IPS DF 6.9 (cell line): ENCODE measurements at regions not wholly inside any gene's neighbourhood (a gene's known extent, or its start where the extent isn't known, plus 50 kb on each side); places are given as distances from the start of the nearest gene placed in this dataset.
A peak's percentile ranks its signal among the peaks of the same experiment; 100 is the strongest.
"Not testable (repeated sequence)": the region's sequence is repeated elsewhere in the genome, so short reads cannot be mapped to it uniquely, and the experiment has no call there.

ENCODE experiments used
- DNase-seq: peaks from one replicate; pipeline ENCODE4 v3.0.0-alpha.2; 2013; ENCODE audit warnings: low read depth, low spot score
- H3K27ac ChIP-seq: one replicate; pipeline ENCODE4 v1.5.1; 2013; ENCODE audit warnings: low read length, control low read depth
- H3K27me3 ChIP-seq: 2 replicates; pipeline ENCODE4 v1.6.1; 2013; ENCODE audit warnings: mild to moderate bottlenecking, low read length; ENCODE audit not compliant: control insufficient read depth, insufficient read depth
- H3K36me3 ChIP-seq: 2 replicates; pipeline ENCODE4 v1.6.1; 2013; ENCODE audit warnings: low read length; ENCODE audit not compliant: control insufficient read depth, insufficient read depth
- H3K4me1 ChIP-seq: 2 replicates; pipeline ENCODE4 v1.6.1; 2013; ENCODE audit warnings: low read length; ENCODE audit not compliant: control insufficient read depth, insufficient read depth
- H3K4me3 ChIP-seq: 2 replicates; pipeline ENCODE4 v1.5.1; 2013; ENCODE audit warnings: mild to moderate bottlenecking, low read length
- H3K9me3 ChIP-seq: 2 replicates; pipeline ENCODE4 v1.6.1; 2013; ENCODE audit warnings: low read length, inconsistent platforms; ENCODE audit not compliant: control insufficient read depth, insufficient read depth
- WGBS: extraction: QIAGEN DNeasy Blood & Tissue Kit; methylation state at CpG from one replicate; pipeline ENCODE4 v1.1.7; 2013; ENCODE audit warnings: mixed read lengths, missing lambda C conversion rate; ENCODE audit not compliant: insufficient read length, insufficient coverage; 5-methylcytosine and 5-hydroxymethylcytosine counted together

GRCh38 chr5:108696951-108697715 is 50.6 kb upstream of the FER start:
- Histone ChIP-seq H3K4me1 (no peaks in the 10 kb centered on the region), H3K4me3 (no peak overlapping the region), H3K27me3 (no peaks in the 10 kb centered on the region), H3K36me3 (no peaks in the 10 kb centered on the region), H3K27ac (no peak overlapping the region), H3K9me3 (no peaks in the 10 kb centered on the region)
- DNase-seq = no peak
- no CpG with 5 or more reads among the region's 2 CpGs for WGBS

- no peak for DNase-seq
- H3K4me3 ChIP-seq = no peak overlapping the region
- WGBS = no CpG with 5 or more reads among the region's 5 CpGs
- no peaks in the 10 kb centered on the region for H3K9me3 ChIP-seq
- no peaks in the 10 kb centered on the region for H3K36me3 ChIP-seq
- no peaks in the 10 kb centered on the region for H3K27me3 ChIP-seq
- no peaks in the 10 kb centered on the region for H3K4me1 ChIP-seq
- H3K27ac ChIP-seq = no peak overlapping the region
These were observed 51.3 kb upstream of the FER start for GRCh38 chr5:108696407-108696806.

- no peak overlapping the region for H3K27ac ChIP-seq
- H3K36me3 ChIP-seq = no peaks in the 10 kb centered on the region
- no peak overlapping the region for H3K4me3 ChIP-seq
- no peak for DNase-seq
- H3K27me3 ChIP-seq = no peaks in the 10 kb centered on the region
- peaks cover 8% of the 10 kb centered on the region for H3K4me1 ChIP-seq
- no peaks in the 10 kb centered on the region for H3K9me3 ChIP-seq
These were observed 59.2 kb upstream of the FER start for GRCh38 chr5:108688485-108688884.

GRCh38 chr5:108687595-108688200 is 60.0 kb upstream of the FER start:
- Histone ChIP-seq H3K27me3 (no peaks in the 10 kb centered on the region), H3K4me3 (no peak overlapping the region), H3K4me1 (peaks cover 8% of the 10 kb centered on the region), H3K27ac (no peak overlapping the region), H3K9me3 (no peaks in the 10 kb centered on the region), H3K36me3 (no peaks in the 10 kb centered on the region)
- WGBS = no CpG with 5 or more reads among the region's 2 CpGs
- no peak for DNase-seq

GRCh38 chr5:108686676-108687075 is 61.0 kb upstream of the FER start:
- Histone ChIP-seq H3K4me3 (no peak overlapping the region), H3K27ac (no peak overlapping the region), H3K27me3 (no peaks in the 10 kb centered on the region), H3K36me3 (no peaks in the 10 kb centered on the region), H3K9me3 (no peaks in the 10 kb centered on the region), H3K4me1 (peaks cover 8% of the 10 kb centered on the region)
- no CpG with 5 or more reads among the region's 1 CpG for WGBS
- DNase-seq = no peak

- not testable (repeated sequence) for H3K4me3 ChIP-seq, DNase-seq, H3K9me3 ChIP-seq, H3K36me3 ChIP-seq, H3K27ac ChIP-seq, H3K27me3 ChIP-seq, H3K4me1 ChIP-seq
- no CpG with 5 or more reads among the region's 19 CpGs for WGBS
These were observed 62.1 kb upstream of the FER start for GRCh38 chr5:108685448-108686216.

- no peaks in the 10 kb centered on the region for H3K9me3 ChIP-seq
- H3K4me1 ChIP-seq = peaks cover 5% of the 10 kb centered on the region
- H3K36me3 ChIP-seq = no peaks in the 10 kb centered on the region
- DNase-seq = peak; percentile 45
- no CpG with 5 or more reads among the region's 5 CpGs for WGBS
- H3K27me3 ChIP-seq = no peaks in the 10 kb centered on the region
- H3K27ac ChIP-seq = no peak overlapping the region
- no peak overlapping the region for H3K4me3 ChIP-seq
These were observed 66.4 kb upstream of the FER start for GRCh38 chr5:108681079-108681921.

- Histone ChIP-seq H3K36me3 (no peaks in the 10 kb centered on the region), H3K27ac (no peak overlapping the region), H3K4me1 (no peaks in the 10 kb centered on the region), H3K27me3 (no peaks in the 10 kb centered on the region), H3K9me3 (no peaks in the 10 kb centered on the region), H3K4me3 (no peak overlapping the region)
- DNase-seq = no peak
- WGBS = no CpG with 5 or more reads among the region's 4 CpGs
These were observed 69.6 kb upstream of the FER start for GRCh38 chr5:108678091-108678490.

- H3K4me1 ChIP-seq = no peaks in the 10 kb centered on the region
- no peaks in the 10 kb centered on the region for H3K36me3 ChIP-seq
- no peaks in the 10 kb centered on the region for H3K9me3 ChIP-seq
- WGBS = no CpG with 5 or more reads among the region's 5 CpGs
- DNase-seq = no peak
- no peaks in the 10 kb centered on the region for H3K27me3 ChIP-seq
- H3K27ac ChIP-seq = no peak overlapping the region
- H3K4me3 ChIP-seq = no peak overlapping the region
These were observed 72.0 kb upstream of the FER start for GRCh38 chr5:108675736-108676135.

- WGBS = no CpG with 5 or more reads among the region's 2 CpGs
- Histone ChIP-seq H3K4me1 (no peaks in the 10 kb centered on the region), H3K9me3 (no peaks in the 10 kb centered on the region), H3K27ac (no peak overlapping the region), H3K27me3 (no peaks in the 10 kb centered on the region), H3K4me3 (no peak overlapping the region), H3K36me3 (no peaks in the 10 kb centered on the region)
- no peak for DNase-seq
These were observed 75.1 kb upstream of the FER start for GRCh38 chr5:108672639-108673038.
